WERI-Rb-1 (cell line): ENCODE measurements at regions not wholly inside any gene's neighbourhood (a gene's known extent, or its start where the extent isn't known, plus 50 kb on each side); places are given as distances from the start of the nearest gene placed in this dataset.

ENCODE experiments used
- DNase-seq: peaks from one replicate; pipeline ENCODE4 v3.0.0-alpha.2; 2020
- H3K27ac ChIP-seq: fragments of 250-450 bp; sonication (Bioruptor Pico); 2 replicates; pipeline ENCODE4 v1.5.1; 2020; ENCODE audit warnings: mild to moderate bottlenecking, moderate library complexity
- H3K27me3 ChIP-seq: fragments of 250-450 bp; sonication (Bioruptor Pico); 2 replicates; pipeline ENCODE4 v1.5.1; 2021; ENCODE audit warnings: mild to moderate bottlenecking, low read depth, moderate library complexity; ENCODE audit not compliant: insufficient read depth, severe bottlenecking
- H3K36me3 ChIP-seq: fragments of 250-450 bp; sonication (Bioruptor Pico); 2 replicates; pipeline ENCODE4 v1.5.1; 2020; ENCODE audit warnings: mild to moderate bottlenecking, moderate library complexity
- H3K4me3 ChIP-seq: 2 replicates; pipeline ENCODE4 v1.5.1; 2011; ENCODE audit warnings: low read depth, mild to moderate bottlenecking, control low read depth, low read length
- H3K9me3 ChIP-seq: fragments of 250-450 bp; sonication (Bioruptor Pico); 2 replicates; pipeline ENCODE4 v1.5.1; 2021; ENCODE audit warnings: mild to moderate bottlenecking, moderate library complexity; ENCODE audit not compliant: severe bottlenecking
- CTCF ChIP-seq: IDR thresholded peaks from 2 replicates; pipeline ENCODE4 v1.5.1; 2011; ENCODE audit warnings: low read depth, mild to moderate bottlenecking, control low read depth, inconsistent platforms, low read length

GRCh38 chr1:235006132-235006721, 122.4 kb downstream of the TOMM20 start:
- no peak for DNase-seq
- H3K36me3 ChIP-seq, result no peaks in the 10 kb centered on the region
- H3K27me3 ChIP-seq, result peaks cover 3% of the 10 kb centered on the region
- no peak overlapping the region for H3K27ac ChIP-seq
- no peak for TF ChIP-seq CTCF
- peaks cover 9% of the 10 kb centered on the region for H3K9me3 ChIP-seq
- H3K4me3 ChIP-seq, result no peak overlapping the region

GRCh38 chr1:235004840-235005391, 123.7 kb downstream of the TOMM20 start:
- Histone ChIP-seq H3K4me3 (no peak overlapping the region), H3K9me3 (peaks cover 9% of the 10 kb centered on the region), H3K27ac (no peak overlapping the region), H3K27me3 (peaks cover 3% of the 10 kb centered on the region), H3K36me3 (no peaks in the 10 kb centered on the region)
- no peak for TF ChIP-seq CTCF
- no peak for DNase-seq

GRCh38 chr1:235004276-235004675, 124.4 kb downstream of the TOMM20 start:
- Histone ChIP-seq H3K27ac (no peak overlapping the region), H3K9me3 (peaks cover 9% of the 10 kb centered on the region), H3K27me3 (peaks cover 3% of the 10 kb centered on the region), H3K4me3 (no peak overlapping the region), H3K36me3 (no peaks in the 10 kb centered on the region)
- DNase-seq, result peak; percentile 80
- peak; percentile 44; the same call in 1 of the 2 replicates for TF ChIP-seq CTCF

GRCh38 chr1:235002706-235003300, 125.8 kb downstream of the TOMM20 start:
- Histone ChIP-seq H3K36me3 (no peaks in the 10 kb centered on the region), H3K9me3 (peaks cover 6% of the 10 kb centered on the region), H3K27ac (no peak overlapping the region), H3K27me3 (peaks cover 3% of the 10 kb centered on the region), H3K4me3 (no peak overlapping the region)
- TF ChIP-seq CTCF, result no peak
- no peak for DNase-seq

GRCh38 chr1:234999513-234999940, 129.1 kb downstream of the TOMM20 start:
- no peaks in the 10 kb centered on the region for H3K36me3 ChIP-seq
- no peak for TF ChIP-seq CTCF
- no peaks in the 10 kb centered on the region for H3K9me3 ChIP-seq
- no peak overlapping the region for H3K4me3 ChIP-seq
- no peak overlapping the region for H3K27ac ChIP-seq
- DNase-seq, result no peak
- no peaks in the 10 kb centered on the region for H3K27me3 ChIP-seq
